K562 (cell line): ENCODE measurements at regions not wholly inside any gene's neighbourhood (a gene's known extent, or its start where the extent isn't known, plus 50 kb on each side); places are given as distances from the start of the nearest gene placed in this dataset.

Experiments used
- CTCF ChIP-seq, 3 experiments: IDR thresholded peaks in 2 of 3; conservative IDR thresholded peaks in 1 of 3; 2 replicates each; pipeline ENCODE4 v1.5.1; 2011 to 2012; ENCODE audit warnings: low read length in 3 of 3, mild to moderate bottlenecking in 3 of 3, control low read depth in 2 of 3, improper control_type of control experiment in 1 of 3, inconsistent platforms in 1 of 3, low read depth in 1 of 3, mixed read lengths in 1 of 3, moderate library complexity in 1 of 3; ENCODE audit not compliant: insufficient read depth in 2 of 3
- EGR1 ChIP-seq: fragments of 450-650 bp; conservative IDR thresholded peaks from 2 replicates; pipeline ENCODE4 v1.6.1; 2017; ENCODE audit warnings: mild to moderate bottlenecking
- EP300 ChIP-seq: IDR thresholded peaks from 2 replicates; pipeline ENCODE4 v1.6.1; 2012; ENCODE audit warnings: low read length, improper control_type of control experiment
- ETS2 ChIP-seq: IDR thresholded peaks from 2 replicates; pipeline ENCODE4 v1.6.1; 2016; ENCODE audit warnings: borderline replicate concordance, missing genetic modification characterization, mild to moderate bottlenecking, moderate library complexity, missing compliant biosample characterization; ENCODE audit not compliant: poor library complexity, severe bottlenecking
- EZH2 ChIP-seq: IDR thresholded peaks from 2 replicates; pipeline ENCODE4 v1.6.1; 2012; ENCODE audit warnings: low read depth, mild to moderate bottlenecking, inconsistent platforms, low read length, borderline replicate concordance
- HCFC1 ChIP-seq: IDR thresholded peaks from 2 replicates; pipeline ENCODE4 v1.6.1; 2012; ENCODE audit warnings: low read depth, low read length, improper control_type of control experiment
- POLR3G ChIP-seq: IDR thresholded peaks from 2 replicates; pipeline ENCODE4 v1.6.1; 2011; ENCODE audit not compliant: insufficient read length, insufficient replicate concordance; ENCODE audit errors: extremely low read depth
- REST ChIP-seq, 2 experiments: fragments of 450-650 bp; formaldehyde crosslinking in 1 of 2; IDR thresholded peaks; 2 replicates each; pipeline versions ENCODE4 v1.4.0 to v1.6.1; 2014 to 2020; ENCODE audit warnings: mild to moderate bottlenecking in 2 of 2, borderline replicate concordance in 1 of 2, low read depth in 1 of 2
- TBP ChIP-seq: optimal IDR thresholded peaks from 2 replicates; pipeline ENCODE3; 2011; ENCODE audit warnings: low read depth, low read length, improper control_type of control experiment
- ZNF696 ChIP-seq: fragments of 250-450 bp; sonication (Bioruptor Pico); conservative IDR thresholded peaks from 2 replicates; pipeline ENCODE4 v1.4.0; 2020; ENCODE audit warnings: mild to moderate bottlenecking, moderate library complexity

GRCh38 chr2:173708806-173709205, 256.4 kb downstream of the SP3 start:
- TF ChIP-seq EGR1 (no peak), POLR3G (no peak), TBP (no peak), ETS2 (tag) (no peak), EZH2 (no peak), ZNF696 (CRISPR knock-in tag) (no peak), HCFC1 (no peak), REST (IDR thresholded peaks at IDR 0.05; ENCODE audit: borderline replicate concordance) (no peak), REST (CRISPR knock-in tag; IDR thresholded peaks at IDR 0.05; ENCODE audit: low read depth) (no peak), CTCF (IDR thresholded peaks at IDR 0.05 in 2 of 3, conservative IDR thresholded peaks at IDR 0.05 in 1 of 3; ENCODE audit: insufficient read depth in 2 of 3, low read depth in 1 of 3, low read length in 3 of 3) (no peak), EP300 (no peak)
